Neural crest cell (in vitro differentiated cells): ENCODE measurements at regions not wholly inside any gene's neighbourhood (a gene's known extent, or its start where the extent isn't known, plus 50 kb on each side); places are given as distances from the start of the nearest gene placed in this dataset.

Experiments used
- DNase-seq: peaks from one replicate; pipeline ENCODE4 v3.0.0; 2021; ENCODE audit warnings: low read depth, mixed read lengths, low spot score
- H3K27ac Mint-ChIP-seq: one replicate; pipeline ENCODE4 v1.8.0; 2021; ENCODE audit warnings: mild to moderate bottlenecking, mixed read lengths; ENCODE audit not compliant: unreplicated experiment
- H3K27me3 Mint-ChIP-seq: 2 replicates; pipeline ENCODE4 v1.8.0; 2021; ENCODE audit warnings: low read depth, mild to moderate bottlenecking, mixed read lengths
- H3K36me3 Mint-ChIP-seq: 2 replicates; pipeline ENCODE4 v1.8.0; 2021; ENCODE audit warnings: low read depth, mild to moderate bottlenecking, mixed read lengths
- H3K4me1 Mint-ChIP-seq: 2 replicates; pipeline ENCODE4 v1.8.0; 2021; ENCODE audit warnings: mixed read lengths
- H3K4me3 Mint-ChIP-seq: one replicate; pipeline ENCODE4 v1.8.0; 2021; ENCODE audit warnings: mild to moderate bottlenecking, mixed read lengths
- H3K9me3 Mint-ChIP-seq: 2 replicates; pipeline ENCODE4 v1.8.0; 2021; ENCODE audit warnings: mixed read lengths
- CTCF ChIP-seq: fragments of 200-600 bp; sonication (generic); conservative IDR thresholded peaks from 2 replicates; pipeline ENCODE4 v1.5.0; 2021; ENCODE audit warnings: antibody characterized with exemption, mild to moderate bottlenecking

GRCh38 chr4:189049682-189050081, 891.0 kb upstream of the FRG1 start:
- Mint-ChIP-seq H3K27me3 (no peaks in the 10 kb centered on the region), H3K4me3 (no peak overlapping the region), H3K9me3 (no peaks in the 10 kb centered on the region), H3K27ac (no peak overlapping the region), H3K36me3 (no peaks in the 10 kb centered on the region), H3K4me1 (peaks cover 19% of the 10 kb centered on the region)
- TF ChIP-seq CTCF, result no peak
- no peak for DNase-seq

- no peak for TF ChIP-seq CTCF
- Mint-ChIP-seq H3K27me3 (no peaks in the 10 kb centered on the region), H3K9me3 (no peaks in the 10 kb centered on the region), H3K36me3 (no peaks in the 10 kb centered on the region), H3K4me1 (peaks cover 19% of the 10 kb centered on the region), H3K27ac (no peak overlapping the region), H3K4me3 (no peak overlapping the region)
- DNase-seq, result no peak
Measured at GRCh38 chr4:189050643-189051042, 890.0 kb upstream of the FRG1 start.

GRCh38 chr4:189053621-189054020, 887.1 kb upstream of the FRG1 start:
- H3K4me3 Mint-ChIP-seq, result no peak overlapping the region
- DNase-seq, result no peak
- H3K27me3 Mint-ChIP-seq, result no peaks in the 10 kb centered on the region
- no peak overlapping the region for H3K27ac Mint-ChIP-seq
- H3K36me3 Mint-ChIP-seq, result no peaks in the 10 kb centered on the region
- H3K9me3 Mint-ChIP-seq, result no peaks in the 10 kb centered on the region
- H3K4me1 Mint-ChIP-seq, result peaks cover 14% of the 10 kb centered on the region
- no peak for TF ChIP-seq CTCF

GRCh38 chr4:189060104-189060503, 880.6 kb upstream of the FRG1 start:
- no peak for TF ChIP-seq CTCF
- no peak overlapping the region for H3K4me3 Mint-ChIP-seq
- peaks cover 13% of the 10 kb centered on the region for H3K9me3 Mint-ChIP-seq
- H3K4me1 Mint-ChIP-seq, result no peaks in the 10 kb centered on the region
- no peaks in the 10 kb centered on the region for H3K27me3 Mint-ChIP-seq
- DNase-seq, result no peak
- no peaks in the 10 kb centered on the region for H3K36me3 Mint-ChIP-seq
- no peak overlapping the region for H3K27ac Mint-ChIP-seq

GRCh38 chr4:189062047-189062820, 878.4 kb upstream of the FRG1 start:
- TF ChIP-seq CTCF, result no peak
- no peaks in the 10 kb centered on the region for H3K4me1 Mint-ChIP-seq
- H3K36me3 Mint-ChIP-seq, result no peaks in the 10 kb centered on the region
- peaks cover 13% of the 10 kb centered on the region for H3K9me3 Mint-ChIP-seq
- no peak overlapping the region for H3K4me3 Mint-ChIP-seq
- H3K27ac Mint-ChIP-seq, result no peak overlapping the region
- no peak for DNase-seq
- no peaks in the 10 kb centered on the region for H3K27me3 Mint-ChIP-seq
